Keratinocyte (primary cell): ENCODE measurements at regions not wholly inside any gene's neighbourhood (a gene's known extent, or its start where the extent isn't known, plus 50 kb on each side); places are given as distances from the start of the nearest gene placed in this dataset.

ENCODE experiments used
- DNase-seq: peaks from one replicate; pipeline ENCODE4 v3.0.0-alpha.2; 2011; ENCODE audit warnings: low read depth, missing footprints, low spot score
- FAIRE-seq: peaks from 2 replicates; lab custom pipeline; 2011; peaks lifted over from hg19 to GRCh38; lab: Jason Lieb, UNC
- H2AFZ ChIP-seq: 2 replicates; pipeline ENCODE4 v1.6.0; 2012; ENCODE audit warnings: low read length, control low read depth, inconsistent platforms; ENCODE audit not compliant: control insufficient read depth
- H3K27ac ChIP-seq: 2 replicates; pipeline ENCODE4 v1.5.1; 2011; ENCODE audit warnings: low read length; ENCODE audit not compliant: control insufficient read depth, insufficient read depth
- H3K27me3 ChIP-seq: 3 replicates; pipeline ENCODE4 v1.6.0; 2011; ENCODE audit warnings: low read length; ENCODE audit not compliant: control insufficient read depth, insufficient read depth; ENCODE audit errors: extremely low read depth
- H3K36me3 ChIP-seq, 2 experiments: 2 replicates in 1 of 2; 3 replicates in 1 of 2; pipeline ENCODE4 v1.5.1; 2011; ENCODE audit warnings: low read length in 2 of 2, mild to moderate bottlenecking in 1 of 2; ENCODE audit not compliant: control insufficient read depth in 2 of 2, insufficient read depth in 2 of 2; ENCODE audit errors: extremely low read depth in 1 of 2
- H3K4me1 ChIP-seq: 3 replicates; pipeline ENCODE4 v1.5.1; 2011; ENCODE audit warnings: low read length; ENCODE audit not compliant: control insufficient read depth, insufficient read depth; ENCODE audit errors: extremely low read depth
- H3K4me2 ChIP-seq: 3 replicates; pipeline ENCODE4 v1.6.0; 2011; ENCODE audit warnings: low read depth, low read length; ENCODE audit not compliant: control insufficient read depth, insufficient read depth; ENCODE audit errors: extremely low read depth
- H3K4me3 ChIP-seq, 3 experiments: fragments of 200-600 bp in 1 of 3; sonication (generic) in 1 of 3; 2 replicates in 2 of 3; 3 replicates in 1 of 3; pipeline ENCODE4 v1.5.1; 2011 to 2016; ENCODE audit warnings: low read length in 3 of 3, mild to moderate bottlenecking in 3 of 3, control low read depth in 2 of 3, inconsistent platforms in 1 of 3, low read depth in 1 of 3, mixed read lengths in 1 of 3, mixed run types in 1 of 3, moderate library complexity in 1 of 3; ENCODE audit not compliant: control insufficient read depth in 2 of 3, insufficient read depth in 2 of 3; ENCODE audit errors: extremely low read depth in 1 of 3
- H3K79me2 ChIP-seq: 2 replicates; pipeline ENCODE4 v1.6.0; 2012; ENCODE audit warnings: low read length; ENCODE audit not compliant: control insufficient read depth, insufficient read depth
- H3K9ac ChIP-seq: 3 replicates; pipeline ENCODE4 v1.6.0; 2011; ENCODE audit warnings: low read length; ENCODE audit not compliant: control insufficient read depth, insufficient read depth; ENCODE audit errors: extremely low read depth
- H3K9me1 ChIP-seq: 3 replicates; pipeline ENCODE4 v1.6.0; 2011; ENCODE audit warnings: low read length; ENCODE audit not compliant: control insufficient read depth, insufficient read depth; ENCODE audit errors: extremely low read depth
- H3K9me3 ChIP-seq: 2 replicates; pipeline ENCODE4 v1.5.1; 2012; ENCODE audit warnings: low read depth, low read length; ENCODE audit not compliant: control insufficient read depth
- H4K20me1 ChIP-seq: 3 replicates; pipeline ENCODE4 v1.6.0; 2011; ENCODE audit warnings: low read length; ENCODE audit not compliant: control insufficient read depth, insufficient read depth; ENCODE audit errors: extremely low read depth
- EZH2 ChIP-seq: IDR thresholded peaks from one replicate; pipeline ENCODE4 v1.6.1; 2012; ENCODE audit warnings: inconsistent platforms, mild to moderate bottlenecking, low read length, moderate library complexity
- dilution Hi-C: fragments of 300-500 bp; cut with MboI; formaldehyde crosslinking; loops from one replicate; pipeline ENCODE4 v1.7.0; 2020; ENCODE audit warnings: low sequenced_read_pairs; ENCODE audit not compliant: extremely low pct_ligation_motif_present
- TF ChIP-seq, protein P1 (sequence below), 3 experiments: IDR thresholded peaks in 1 of 3; conservative IDR thresholded peaks in 1 of 3; optimal IDR thresholded peaks in 1 of 3; 2 replicates in 2 of 3; 3 replicates in 1 of 3; pipeline versions ENCODE3 to v1.5.1; 2011; ENCODE audit warnings: low read length in 3 of 3, mild to moderate bottlenecking in 3 of 3, moderate library complexity in 2 of 3, control low read depth in 1 of 3, inconsistent platforms in 1 of 3; ENCODE audit not compliant: insufficient read depth in 2 of 3; ENCODE audit errors: extremely low read depth in 1 of 3

DNA sequence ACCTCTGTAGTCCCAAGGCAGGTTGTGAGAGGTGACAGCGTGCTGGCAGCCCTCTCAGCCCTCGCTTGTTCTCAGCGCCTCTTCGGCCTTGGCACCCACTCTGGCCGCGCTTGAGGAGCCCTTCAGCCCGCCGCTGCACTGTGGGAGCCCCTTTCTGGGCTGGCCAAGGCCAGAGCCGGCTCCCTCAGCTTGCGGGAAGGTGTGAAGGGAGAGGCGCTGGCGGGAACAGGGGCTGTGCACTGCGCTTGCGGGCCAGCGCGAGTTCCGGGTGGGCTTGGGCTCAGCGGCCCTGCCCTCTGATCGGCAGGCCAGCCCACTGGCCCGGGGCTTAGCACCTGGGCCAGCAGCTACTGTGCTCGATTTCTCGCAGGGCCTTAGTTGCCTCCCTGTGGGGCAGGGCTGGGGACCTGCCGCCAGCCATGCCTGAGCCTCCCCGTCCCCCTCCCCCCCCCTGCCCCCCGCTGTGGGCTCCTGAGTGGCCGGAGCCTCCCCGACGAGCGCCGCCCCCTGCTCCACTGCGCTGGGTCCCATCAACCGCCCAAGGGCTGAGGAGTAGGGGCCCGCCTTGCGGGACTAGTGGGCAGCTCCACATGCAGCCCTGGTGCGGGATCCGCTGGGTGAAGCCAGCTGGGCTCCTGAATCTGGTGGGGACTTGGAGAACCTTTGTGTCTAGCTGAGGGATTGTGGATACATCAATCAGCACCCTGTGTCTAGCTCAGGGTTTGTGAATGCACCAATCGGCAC is 347.6 kb downstream of the KLHL13 start:
- Histone ChIP-seq H3K4me1 (no peaks in the 10 kb centered on the region), H3K4me3 (no peak overlapping the region), H3K27ac (no peak overlapping the region), H3K9ac (no peak overlapping the region), H3K36me3 (no peaks in the 10 kb centered on the region), H2AFZ (no peak overlapping the region), H3K9me3 (no peaks in the 10 kb centered on the region), H3K9me1 (no peaks in the 10 kb centered on the region), H4K20me1 (no peaks in the 10 kb centered on the region), H3K4me2 (no peak overlapping the region), H3K79me2 (no peaks in the 10 kb centered on the region), H3K27me3 (no peaks in the 10 kb centered on the region)
- FAIRE-seq (no peak), DNase-seq (no peak)
- TF ChIP-seq EZH2 = no peak
- TF ChIP-seq, protein P1, sequence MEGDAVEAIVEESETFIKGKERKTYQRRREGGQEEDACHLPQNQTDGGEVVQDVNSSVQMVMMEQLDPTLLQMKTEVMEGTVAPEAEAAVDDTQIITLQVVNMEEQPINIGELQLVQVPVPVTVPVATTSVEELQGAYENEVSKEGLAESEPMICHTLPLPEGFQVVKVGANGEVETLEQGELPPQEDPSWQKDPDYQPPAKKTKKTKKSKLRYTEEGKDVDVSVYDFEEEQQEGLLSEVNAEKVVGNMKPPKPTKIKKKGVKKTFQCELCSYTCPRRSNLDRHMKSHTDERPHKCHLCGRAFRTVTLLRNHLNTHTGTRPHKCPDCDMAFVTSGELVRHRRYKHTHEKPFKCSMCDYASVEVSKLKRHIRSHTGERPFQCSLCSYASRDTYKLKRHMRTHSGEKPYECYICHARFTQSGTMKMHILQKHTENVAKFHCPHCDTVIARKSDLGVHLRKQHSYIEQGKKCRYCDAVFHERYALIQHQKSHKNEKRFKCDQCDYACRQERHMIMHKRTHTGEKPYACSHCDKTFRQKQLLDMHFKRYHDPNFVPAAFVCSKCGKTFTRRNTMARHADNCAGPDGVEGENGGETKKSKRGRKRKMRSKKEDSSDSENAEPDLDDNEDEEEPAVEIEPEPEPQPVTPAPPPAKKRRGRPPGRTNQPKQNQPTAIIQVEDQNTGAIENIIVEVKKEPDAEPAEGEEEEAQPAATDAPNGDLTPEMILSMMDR (optimal IDR thresholded peaks at IDR 0.05 in 1 of 3, IDR thresholded peaks at IDR 0.05 in 1 of 3, conservative IDR thresholded peaks at IDR 0.05 in 1 of 3; ENCODE audit: extremely low read depth in 1 of 3, insufficient read depth in 2 of 3, low read length in 3 of 3) = no peak
- dilution Hi-C loops = no loop called here

DNA sequence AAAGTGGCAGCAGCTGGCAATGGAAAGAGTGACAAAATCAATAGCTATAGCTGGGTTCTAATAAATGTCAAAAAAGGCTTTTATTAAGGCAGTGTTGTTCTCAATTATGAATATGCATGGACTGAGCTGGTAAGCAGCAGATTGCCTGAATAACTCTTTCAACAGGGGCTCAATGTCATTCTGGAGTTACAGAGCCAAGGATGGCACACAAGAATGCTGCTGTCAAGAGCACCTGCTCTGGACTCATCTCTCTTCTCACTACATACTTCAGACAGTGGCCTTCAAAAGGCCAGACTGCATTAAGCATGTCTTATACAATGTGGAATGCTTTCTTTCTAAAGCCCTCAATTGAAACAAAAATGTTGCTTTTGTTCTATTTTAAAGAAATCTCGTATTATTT is 351.4 kb downstream of the KLHL13 start:
- DNase-seq (no peak), FAIRE-seq (no peak)
- H3K79me2 ChIP-seq = no peaks in the 10 kb centered on the region
- no peak overlapping the region for H3K4me2 ChIP-seq
- H3K27ac ChIP-seq = no peak overlapping the region
- no peaks in the 10 kb centered on the region for H4K20me1 ChIP-seq
- H3K9ac ChIP-seq = no peak overlapping the region
- no peak for TF ChIP-seq EZH2
- TF ChIP-seq, protein P1 (optimal IDR thresholded peaks at IDR 0.05 in 1 of 3, IDR thresholded peaks at IDR 0.05 in 1 of 3, conservative IDR thresholded peaks at IDR 0.05 in 1 of 3; ENCODE audit: extremely low read depth in 1 of 3, insufficient read depth in 2 of 3, low read length in 3 of 3) = no peak
- H3K4me3 ChIP-seq = no peak overlapping the region
- H2AFZ ChIP-seq = no peak overlapping the region
- no peaks in the 10 kb centered on the region for H3K9me3 ChIP-seq
- H3K4me1 ChIP-seq = no peaks in the 10 kb centered on the region
- H3K27me3 ChIP-seq = no peaks in the 10 kb centered on the region
- no peaks in the 10 kb centered on the region for H3K9me1 ChIP-seq
- H3K36me3 ChIP-seq = no peaks in the 10 kb centered on the region
- dilution Hi-C loops = no loop called here
